NCI-H460 (cell line): ENCODE measurements at regions not wholly inside any gene's neighbourhood (a gene's known extent, or its start where the extent isn't known, plus 50 kb on each side); places are given as distances from the start of the nearest gene placed in this dataset.
A peak's percentile ranks its signal among the peaks of the same experiment; 100 is the strongest.

Source experiments
- DNase-seq: peaks from one replicate; pipeline ENCODE4 v3.0.0-alpha.2; 2016; ENCODE audit warnings: low read depth; ENCODE audit errors: extremely low read depth

DNA sequence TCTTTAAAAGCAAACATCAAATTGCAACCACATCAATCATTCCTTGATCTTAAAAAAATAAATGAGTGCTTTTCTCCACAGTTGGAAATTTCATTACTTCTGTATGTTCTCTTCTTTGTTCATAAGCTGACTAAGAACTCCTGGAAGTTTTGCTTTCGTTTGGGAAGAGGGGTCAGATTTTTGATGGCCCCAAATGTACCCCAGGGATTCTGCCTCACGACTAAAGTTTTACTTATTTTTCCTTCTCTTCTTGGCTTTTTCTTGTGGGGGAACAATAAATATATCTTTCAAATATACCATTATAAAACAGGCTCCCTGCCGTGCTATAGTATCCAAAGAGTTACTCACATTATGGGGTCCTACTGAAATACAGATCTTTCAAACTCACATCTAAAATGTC, 215.0 kb upstream of the CDIN1 start:
- no peak for DNase-seq

DNA sequence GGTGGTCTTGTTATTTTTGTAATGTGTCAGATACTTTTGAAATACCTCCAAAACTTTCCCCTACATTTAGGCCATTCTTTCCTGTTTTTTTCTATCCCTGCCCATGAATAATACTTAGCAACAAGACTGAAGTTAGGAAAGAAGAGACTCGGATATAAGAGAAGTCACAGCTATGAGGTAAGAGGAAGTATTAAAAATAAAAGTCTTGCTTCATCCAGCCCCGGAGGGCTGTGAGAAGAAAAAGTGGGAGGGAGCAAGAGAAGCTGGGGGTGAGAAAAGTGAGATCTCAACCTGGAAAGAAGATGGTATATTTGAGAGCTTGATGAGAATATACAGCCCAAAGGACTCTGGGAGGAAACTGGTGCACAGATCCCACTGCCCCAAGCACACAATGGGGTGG, 213.5 kb upstream of the CDIN1 start:
- no peak for DNase-seq

DNA sequence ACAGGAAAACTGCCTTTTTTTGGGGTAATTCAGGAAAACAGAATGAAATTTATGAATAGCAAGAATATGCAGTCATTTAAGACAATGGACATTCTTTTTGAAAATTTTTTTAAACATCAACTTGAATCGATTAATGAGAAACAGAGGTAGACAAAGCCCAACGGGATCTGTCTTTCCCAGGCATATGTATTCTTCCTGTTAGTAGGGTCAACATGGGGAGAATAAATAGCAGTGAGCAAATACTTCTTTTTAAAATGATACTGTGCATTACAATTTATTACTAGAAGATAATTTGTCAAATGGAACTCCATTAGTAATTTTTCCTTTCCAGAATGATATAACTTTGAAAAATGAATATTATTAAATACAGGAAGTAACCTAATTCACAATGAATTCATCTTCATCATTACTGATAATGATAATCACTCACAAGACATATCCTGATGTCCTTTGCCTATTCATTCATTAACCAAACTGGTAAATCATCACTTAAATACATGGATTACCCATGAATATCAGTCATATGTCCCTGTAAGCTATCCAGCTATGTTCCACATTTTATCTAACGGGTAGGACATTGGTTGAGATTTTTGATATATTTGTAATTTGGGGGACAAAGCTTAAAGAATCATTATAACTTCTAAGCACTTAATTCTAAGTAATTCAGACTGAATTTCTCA, 209.2 kb upstream of the CDIN1 start:
- no peak for DNase-seq

DNA sequence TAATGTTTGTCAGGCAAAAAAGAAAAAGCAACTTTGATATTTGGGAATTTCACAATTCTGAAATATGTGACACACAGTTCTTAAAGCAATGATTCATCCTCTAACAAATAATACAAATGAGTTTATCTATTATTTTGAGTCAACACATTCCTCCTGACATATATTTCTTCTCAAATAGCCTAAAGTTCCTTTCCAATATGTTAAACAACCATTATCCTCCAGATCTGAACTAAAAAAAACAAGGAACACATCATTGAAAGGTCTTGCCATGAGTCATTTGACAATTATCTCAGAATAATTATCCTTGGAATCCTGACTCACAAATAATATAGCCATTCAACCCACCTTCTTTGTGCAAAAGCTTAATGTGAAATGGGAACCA, 208.7 kb upstream of the CDIN1 start:
- DNase-seq: peak; percentile 11

DNA sequence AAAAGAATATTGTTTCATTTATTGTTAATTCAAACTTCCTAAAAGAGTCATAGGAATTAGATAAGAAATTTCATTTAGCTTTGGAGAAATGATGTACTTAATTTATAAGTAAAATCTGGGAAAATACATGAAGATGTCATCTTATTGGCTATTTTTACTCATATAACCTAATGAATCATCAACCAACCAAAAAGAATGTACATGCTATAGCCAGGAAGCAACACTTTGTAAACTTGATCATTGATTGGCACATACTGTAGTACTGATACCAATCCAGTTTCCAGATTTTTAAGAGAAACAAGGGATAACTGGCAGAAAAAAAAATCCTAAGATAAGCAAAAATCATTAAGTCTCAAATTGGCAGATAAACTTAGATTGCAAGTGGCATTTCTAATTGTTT, 207.9 kb upstream of the CDIN1 start:
- DNase-seq: no peak

DNA sequence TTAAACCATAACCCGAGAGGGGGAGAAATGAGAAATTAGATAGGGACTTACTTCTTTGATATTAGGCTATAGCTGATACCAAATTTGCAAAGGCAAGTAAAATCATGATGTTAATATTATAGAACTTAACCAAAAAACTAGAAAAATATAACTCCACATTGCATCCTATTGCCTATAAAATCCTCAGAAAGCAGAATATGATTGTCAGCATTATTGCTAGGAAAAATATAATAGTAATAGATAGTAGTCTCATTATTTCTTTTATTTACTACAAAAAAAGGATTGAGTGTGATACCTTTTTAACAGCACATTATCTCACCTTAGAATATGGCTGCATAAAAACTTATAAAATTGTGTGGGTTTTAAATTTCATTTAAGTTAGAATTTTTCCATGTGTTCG, 206.5 kb upstream of the CDIN1 start:
- no peak for DNase-seq

DNA sequence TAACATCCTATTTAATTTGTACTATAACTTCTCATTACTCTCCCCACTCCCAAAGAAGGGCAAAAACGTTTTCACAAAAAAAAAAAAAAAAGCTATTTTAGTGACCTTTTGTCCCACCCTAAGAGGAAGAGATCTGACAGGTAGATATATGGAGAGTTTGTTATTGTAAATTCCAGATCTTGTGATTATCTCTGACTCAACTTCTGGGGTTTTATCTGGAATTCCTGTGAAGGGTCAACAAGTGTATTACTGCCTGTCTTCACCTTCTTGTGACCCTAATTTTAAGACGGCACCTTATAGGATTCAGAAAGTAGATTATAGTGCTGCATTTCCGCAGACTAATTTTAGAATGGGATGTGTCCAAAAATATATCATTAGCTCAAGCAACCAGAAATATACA, 205.9 kb upstream of the CDIN1 start:
- DNase-seq: no peak

DNA sequence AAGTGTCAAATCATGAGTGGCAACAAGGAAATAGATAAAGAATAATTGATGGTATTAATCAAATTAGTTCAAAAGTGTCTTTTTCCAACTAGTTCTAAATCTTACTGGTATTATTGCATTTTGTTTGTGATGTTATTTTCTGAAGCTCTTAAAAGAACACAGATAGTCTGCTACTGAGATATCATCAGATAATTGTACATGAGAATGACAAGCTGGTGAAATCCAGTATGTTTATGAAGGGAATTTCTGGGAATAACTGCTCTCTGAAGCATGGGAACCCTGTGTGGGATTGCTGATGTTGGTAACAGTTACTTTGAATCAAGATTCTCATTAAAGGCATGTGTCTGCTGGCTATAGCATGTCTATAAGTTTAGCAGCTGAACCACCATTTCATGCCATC, 190.3 kb upstream of the CDIN1 start:
- no peak for DNase-seq

DNA sequence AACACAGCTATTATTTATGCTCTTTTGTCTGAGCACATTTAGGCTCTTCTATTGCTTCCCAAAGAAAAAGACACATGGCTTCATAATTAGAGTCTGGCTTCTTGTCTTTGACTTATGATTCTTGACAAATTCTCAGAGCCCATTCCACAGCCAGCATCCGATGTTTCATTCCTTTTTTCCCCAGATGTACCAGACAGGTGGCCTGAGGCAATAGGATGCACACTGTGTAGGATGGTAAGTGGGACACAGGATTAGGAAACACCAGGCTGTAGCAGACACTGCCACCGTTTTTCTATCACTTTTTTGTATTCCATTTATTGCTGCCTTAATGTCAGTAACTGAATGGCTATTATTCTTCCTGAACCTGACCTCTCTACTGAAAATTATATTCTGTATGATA, 188.9 kb upstream of the CDIN1 start:
- no peak for DNase-seq

DNA sequence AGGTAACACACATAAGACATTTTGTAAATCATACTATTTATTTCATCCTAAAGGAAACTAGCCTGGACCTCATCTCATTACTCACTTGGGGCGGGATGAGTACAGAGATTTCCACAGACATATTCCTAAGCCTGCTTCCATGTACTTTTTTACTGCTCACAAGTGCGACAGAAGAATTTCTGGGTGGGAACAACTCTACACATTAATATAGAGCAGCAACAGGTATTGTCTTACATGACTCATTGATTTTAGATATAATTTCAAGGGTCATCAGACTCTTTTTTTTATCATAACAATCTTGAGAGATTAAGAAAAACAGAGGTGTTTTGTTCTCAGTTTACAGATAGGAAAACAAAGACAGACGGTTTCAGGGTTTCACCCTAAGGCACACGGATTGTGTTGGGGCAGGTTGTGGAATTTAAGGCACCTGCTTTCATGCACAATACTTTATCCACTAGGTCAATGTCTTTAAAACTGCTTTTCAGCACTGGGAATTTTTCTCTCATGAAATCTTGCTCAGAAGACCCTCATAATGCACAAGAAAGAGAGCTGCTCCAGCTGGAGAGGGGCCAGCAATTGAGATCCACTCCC, 186.7 kb upstream of the CDIN1 start:
- DNase-seq: no peak

DNA sequence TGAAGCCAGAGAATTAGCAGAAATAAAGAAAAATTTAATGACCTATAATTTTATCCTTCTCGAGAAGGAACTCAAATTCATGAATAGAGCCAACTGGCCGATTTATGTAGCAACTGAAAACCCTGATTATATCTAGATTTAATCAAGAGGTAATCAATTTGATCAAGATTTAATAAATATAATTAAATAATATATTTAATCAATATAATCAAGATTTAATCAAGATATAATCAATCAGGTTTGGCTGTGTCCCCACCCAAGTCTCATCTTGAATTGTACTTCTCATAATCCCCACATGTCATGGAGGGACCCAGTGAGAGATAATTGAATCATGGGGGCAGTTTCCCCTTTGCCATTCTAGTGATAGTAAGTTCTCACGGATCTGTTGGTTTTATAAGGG, 181.2 kb upstream of the CDIN1 start:
- no peak for DNase-seq

DNA sequence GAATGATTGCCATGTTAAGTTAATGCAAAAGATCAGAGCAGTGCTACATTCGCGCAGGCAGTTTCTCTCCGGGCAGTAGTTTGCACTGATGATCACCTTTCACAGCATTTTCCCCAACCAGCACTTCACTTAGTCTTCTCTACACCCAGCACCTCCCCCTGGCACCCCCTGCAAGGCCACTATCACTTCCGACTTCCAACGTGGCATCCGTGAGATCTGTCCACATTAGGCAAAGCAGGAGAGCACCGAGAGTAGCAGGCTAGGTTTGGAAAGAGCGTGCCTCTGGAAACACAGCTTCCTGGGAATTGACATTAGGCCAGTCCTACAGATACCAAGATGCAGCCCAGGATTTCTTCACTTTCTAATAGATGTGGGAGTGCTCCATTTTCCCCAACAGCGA, 180.2 kb upstream of the CDIN1 start:
- DNase-seq: no peak

DNA sequence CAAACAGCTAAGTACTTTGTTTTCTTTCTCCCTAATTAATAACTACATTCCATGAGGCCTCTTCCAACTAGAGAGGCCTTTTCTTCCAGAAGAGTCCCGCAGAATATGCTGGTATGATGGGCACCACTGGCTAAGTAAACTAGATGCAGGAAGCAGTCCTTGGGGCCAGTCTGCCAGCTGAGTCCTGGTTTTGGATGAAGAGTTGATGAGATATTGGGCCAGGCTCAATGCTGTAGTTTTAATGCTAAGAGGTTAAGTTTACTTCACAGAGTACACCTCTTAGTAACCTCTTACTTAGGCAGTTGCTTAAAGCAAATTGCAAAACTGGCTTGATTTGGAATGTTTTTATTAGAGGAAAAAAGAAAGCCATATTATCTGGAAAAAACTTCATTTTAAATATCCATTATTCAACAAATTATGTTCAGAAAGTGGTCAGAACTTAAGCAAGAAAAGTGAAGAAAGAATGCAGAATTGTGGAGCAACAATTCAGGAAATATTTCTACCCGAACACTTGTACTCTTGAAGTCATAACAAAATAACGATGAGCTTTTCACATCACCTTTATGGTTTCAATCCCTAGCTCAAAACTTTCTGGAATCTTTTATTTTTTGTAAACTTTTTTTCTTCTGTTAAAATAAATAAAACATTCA, 178.4 kb upstream of the CDIN1 start:
- no peak for DNase-seq

DNA sequence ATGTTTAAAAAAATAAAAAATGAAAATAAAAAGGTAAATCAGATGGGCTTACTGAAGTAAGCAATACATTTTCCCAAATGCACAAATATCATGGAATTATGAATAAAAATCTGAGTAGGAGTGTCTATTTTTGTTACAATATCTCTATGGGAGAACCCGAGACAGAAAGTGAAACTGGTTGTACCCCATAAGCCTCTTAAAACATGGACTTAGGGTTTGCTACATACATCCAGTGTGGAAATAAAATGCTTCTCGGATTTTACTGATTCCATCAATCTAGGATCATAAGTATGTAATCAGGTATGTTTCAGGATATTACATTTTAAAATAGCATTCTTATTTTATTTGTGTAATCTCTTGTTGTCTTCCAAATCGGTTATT, 177.8 kb upstream of the CDIN1 start:
- DNase-seq: no peak

DNA sequence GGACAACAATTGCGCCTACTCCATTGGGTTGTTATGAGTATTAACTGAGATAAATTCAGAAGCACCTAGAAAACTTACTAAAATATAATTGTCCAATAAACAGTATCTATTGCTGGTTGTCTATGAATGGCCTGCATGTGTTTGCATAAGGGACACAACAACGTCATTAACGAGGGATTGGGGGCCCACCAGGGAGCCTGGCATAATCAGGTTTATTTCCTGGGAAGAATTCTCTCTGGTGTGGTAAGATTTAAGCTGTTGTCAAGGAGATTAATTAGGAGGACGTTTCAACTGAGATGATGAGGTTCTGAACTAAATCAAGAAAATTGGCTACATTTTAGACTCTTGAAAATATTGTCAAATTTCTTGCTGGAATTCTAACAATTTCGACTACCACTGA, 176.1 kb upstream of the CDIN1 start:
- no peak for DNase-seq

DNA sequence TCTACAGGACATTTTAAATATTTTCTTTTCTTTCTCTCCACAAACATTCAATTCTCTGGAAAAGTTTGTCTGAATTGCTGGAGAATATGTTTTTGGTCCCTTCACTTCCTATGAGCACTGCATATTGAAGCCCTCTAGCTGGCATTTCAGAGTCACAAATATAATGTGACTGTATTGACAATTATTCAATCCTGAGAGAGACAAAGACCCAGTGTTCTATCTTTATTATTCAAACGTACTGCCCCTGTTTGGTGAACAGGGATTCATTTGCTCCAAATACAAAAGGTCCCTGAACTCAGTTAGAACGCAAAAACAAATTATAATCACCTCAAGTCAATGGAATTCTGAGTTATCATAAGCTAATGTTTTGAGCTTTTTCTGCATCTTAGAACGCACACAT, 173.1 kb upstream of the CDIN1 start:
- DNase-seq: no peak

DNA sequence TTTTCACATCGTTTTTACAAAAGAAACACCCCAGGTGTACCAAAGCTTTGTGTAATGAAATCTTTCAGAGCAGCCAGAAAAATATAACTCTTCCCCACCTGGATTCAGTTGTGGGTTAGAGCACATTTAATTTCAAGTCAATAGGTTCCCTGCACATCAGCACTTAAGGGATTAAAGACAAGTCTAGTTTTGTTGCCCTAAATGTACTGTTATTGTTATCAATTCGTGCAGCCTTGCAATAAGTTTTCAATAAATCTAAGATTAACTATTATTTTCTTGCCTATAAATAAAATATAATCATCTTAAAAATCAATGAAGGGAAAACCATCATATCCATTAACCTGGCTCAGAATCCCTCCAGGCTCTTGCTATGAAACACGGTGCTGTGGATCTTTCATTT, 172.5 kb upstream of the CDIN1 start:
- DNase-seq: no peak

DNA sequence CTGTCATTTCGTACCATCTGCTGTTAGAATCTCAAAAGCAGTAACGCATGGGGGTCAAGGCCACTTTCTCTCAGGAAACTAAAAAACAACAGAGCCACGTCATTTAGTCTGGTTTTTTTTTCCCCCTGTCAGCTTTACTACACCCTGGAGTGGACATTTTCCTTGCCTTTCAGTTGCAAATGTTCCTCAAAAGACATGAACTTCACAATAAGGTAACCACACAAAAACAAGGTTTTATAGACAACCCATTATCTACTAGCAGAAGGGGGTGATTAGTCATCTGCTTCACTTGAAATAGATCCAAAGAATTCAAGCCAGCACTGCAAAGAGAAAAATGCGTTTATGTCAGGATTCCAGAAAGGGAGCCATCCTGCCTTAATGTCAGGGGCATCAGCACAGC, 171.8 kb upstream of the CDIN1 start:
- no peak for DNase-seq

DNA sequence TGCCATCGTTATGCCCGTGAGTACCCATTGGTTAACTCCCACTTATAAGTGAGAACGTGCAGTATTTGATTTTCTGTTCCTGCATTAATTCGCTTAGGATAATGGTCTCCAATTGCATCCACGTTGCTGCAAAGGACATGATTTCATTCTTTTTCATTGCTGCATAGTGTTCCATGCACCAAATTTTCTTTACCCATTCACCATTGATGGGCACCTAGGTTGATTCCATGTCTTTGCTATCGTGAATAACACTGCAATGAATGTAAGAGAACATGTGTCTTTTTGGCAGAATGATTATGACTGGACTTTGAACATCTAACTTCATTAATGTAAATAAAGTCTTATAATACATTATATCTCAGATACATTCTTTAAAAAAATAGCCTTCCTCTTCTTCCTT, 169.6 kb upstream of the CDIN1 start:
- no peak for DNase-seq

DNA sequence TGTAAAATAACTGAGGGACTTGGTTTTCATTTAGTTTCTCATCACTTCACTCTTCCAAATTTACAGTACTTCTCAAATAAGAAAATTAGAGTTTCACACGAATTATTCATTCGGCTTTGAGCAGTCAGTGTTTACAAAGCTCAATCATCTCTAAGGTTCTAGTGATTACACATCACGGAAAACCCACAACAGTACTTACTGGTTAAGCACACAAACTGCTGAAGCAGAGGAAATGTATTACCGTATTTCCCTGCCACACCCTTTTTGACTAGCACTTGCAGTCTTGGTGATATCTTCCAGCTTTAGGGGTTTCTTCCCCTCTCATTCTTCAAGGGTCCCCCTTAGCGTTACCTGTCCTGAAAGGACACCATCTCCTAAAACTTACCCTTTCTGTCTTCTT, 164.8 kb upstream of the CDIN1 start:
- no peak for DNase-seq

DNA sequence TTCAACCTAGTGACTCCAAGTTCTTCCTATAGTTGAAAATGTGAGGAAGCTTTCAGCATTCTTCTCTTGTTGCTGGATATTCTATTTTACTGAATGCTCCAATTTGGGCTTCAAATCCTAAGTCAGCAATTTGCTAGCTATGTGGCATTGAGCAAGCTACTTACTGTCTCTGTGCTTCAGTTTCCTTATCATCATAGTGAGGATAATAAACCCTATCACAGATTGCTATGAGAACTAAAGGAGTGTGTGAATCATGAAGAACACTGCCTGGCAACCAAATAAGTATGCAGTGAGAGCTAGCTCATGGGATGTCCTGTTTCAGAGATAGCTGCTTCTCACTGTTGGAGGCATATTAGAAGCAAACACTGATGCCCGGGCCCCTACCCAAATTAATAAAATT, 163.8 kb upstream of the CDIN1 start:
- DNase-seq: no peak

DNA sequence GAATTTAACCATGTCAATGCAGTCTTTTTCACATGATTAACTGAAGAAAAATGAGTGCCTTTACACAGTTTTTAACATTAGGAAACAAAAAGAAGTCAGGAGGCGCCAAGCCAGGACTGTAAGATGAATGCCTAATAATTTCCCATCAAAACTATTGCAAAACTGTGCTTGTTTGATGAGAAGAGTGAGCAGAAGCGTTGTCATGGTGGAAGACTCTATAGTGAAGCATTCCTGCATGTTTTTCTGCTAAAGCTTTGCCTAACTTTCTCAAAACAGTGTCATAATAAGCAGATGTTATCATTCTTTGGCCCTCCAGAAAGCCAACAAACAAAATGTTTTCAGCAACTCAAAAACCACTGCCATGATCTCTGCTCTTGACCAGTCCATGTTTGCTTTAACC, 156.8 kb upstream of the CDIN1 start:
- DNase-seq: no peak

DNA sequence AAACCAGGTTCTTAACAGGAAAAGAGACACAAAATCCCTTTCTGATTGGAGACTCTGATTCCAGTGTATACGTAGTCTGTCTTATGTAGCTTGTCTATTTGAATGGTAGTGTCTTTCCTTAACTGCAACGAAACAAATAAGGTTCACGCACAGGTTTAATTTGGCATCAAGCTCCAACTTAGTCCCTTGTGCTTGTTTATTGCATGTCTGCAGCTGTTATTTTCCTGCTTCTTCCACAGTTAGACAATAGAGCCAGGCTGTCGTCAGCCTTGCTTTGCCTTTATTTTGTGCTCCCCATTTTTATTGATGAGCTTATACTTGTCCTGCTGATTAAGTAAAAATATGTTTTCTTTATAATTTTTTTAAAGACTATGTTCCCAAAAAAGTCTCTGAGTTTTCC, 152.7 kb upstream of the CDIN1 start:
- DNase-seq: no peak
